K562 (cell line): ENCODE measurements at regions not wholly inside any gene's neighbourhood (a gene's known extent, or its start where the extent isn't known, plus 50 kb on each side); places are given as distances from the start of the nearest gene placed in this dataset.

Experiments
- EP300 ChIP-seq: IDR thresholded peaks from 2 replicates; pipeline ENCODE4 v1.6.1; 2012; ENCODE audit warnings: low read length, improper control_type of control experiment
- ERF ChIP-seq: fragments of 450-650 bp; formaldehyde crosslinking; IDR thresholded peaks from 2 replicates; pipeline ENCODE4 v1.4.0; 2020; ENCODE audit warnings: mild to moderate bottlenecking, mixed read lengths
- FOXK2 ChIP-seq, 2 experiments: fragments of 450-650 bp; IDR thresholded peaks in 1 of 2; conservative IDR thresholded peaks in 1 of 2; 2 replicates each; pipeline ENCODE4 v1.6.1; 2016; ENCODE audit warnings: low read depth in 2 of 2, mild to moderate bottlenecking in 1 of 2
- HDAC6 ChIP-seq: IDR thresholded peaks from 2 replicates; pipeline ENCODE4 v1.6.1; 2012; ENCODE audit warnings: low read depth, mild to moderate bottlenecking, control low read depth, inconsistent platforms, low read length, moderate library complexity
- PHF21A ChIP-seq: fragments of 450-650 bp; IDR thresholded peaks from 2 replicates; pipeline ENCODE4 v1.6.1; 2017; ENCODE audit warnings: low read depth, borderline replicate concordance
- TEAD4 ChIP-seq, 2 experiments: sonication (generic) in 1 of 2; formaldehyde crosslinking in 1 of 2; IDR thresholded peaks; 2 replicates each; pipeline versions ENCODE4 v1.6.1 to v1.8.0; 2012 to 2022; ENCODE audit warnings: borderline replicate concordance in 1 of 2, inconsistent platforms in 1 of 2, low read length in 1 of 2, mild to moderate bottlenecking in 1 of 2, missing genetic modification reagents in 1 of 2
- TF ChIP-seq, protein P1 (sequence below), 3 experiments: IDR thresholded peaks in 2 of 3; conservative IDR thresholded peaks in 1 of 3; 2 replicates each; pipeline ENCODE4 v1.5.1; 2011 to 2012; ENCODE audit warnings: low read length in 3 of 3, mild to moderate bottlenecking in 3 of 3, control low read depth in 2 of 3, improper control_type of control experiment in 1 of 3, inconsistent platforms in 1 of 3, low read depth in 1 of 3, mixed read lengths in 1 of 3, moderate library complexity in 1 of 3; ENCODE audit not compliant: insufficient read depth in 2 of 3
- TF ChIP-seq, protein P2 (sequence below): sonication (generic); formaldehyde crosslinking; IDR thresholded peaks from 2 replicates; pipeline ENCODE4 v1.8.0; 2022; ENCODE audit warnings: mild to moderate bottlenecking, missing genetic modification reagents
- TF ChIP-seq, protein P3 (sequence below): sonication (generic); formaldehyde crosslinking; IDR thresholded peaks from 2 replicates; pipeline ENCODE4 v1.4.0; 2020; ENCODE audit warnings: mild to moderate bottlenecking, missing genetic modification reagents

- TF ChIP-seq, protein P1, sequence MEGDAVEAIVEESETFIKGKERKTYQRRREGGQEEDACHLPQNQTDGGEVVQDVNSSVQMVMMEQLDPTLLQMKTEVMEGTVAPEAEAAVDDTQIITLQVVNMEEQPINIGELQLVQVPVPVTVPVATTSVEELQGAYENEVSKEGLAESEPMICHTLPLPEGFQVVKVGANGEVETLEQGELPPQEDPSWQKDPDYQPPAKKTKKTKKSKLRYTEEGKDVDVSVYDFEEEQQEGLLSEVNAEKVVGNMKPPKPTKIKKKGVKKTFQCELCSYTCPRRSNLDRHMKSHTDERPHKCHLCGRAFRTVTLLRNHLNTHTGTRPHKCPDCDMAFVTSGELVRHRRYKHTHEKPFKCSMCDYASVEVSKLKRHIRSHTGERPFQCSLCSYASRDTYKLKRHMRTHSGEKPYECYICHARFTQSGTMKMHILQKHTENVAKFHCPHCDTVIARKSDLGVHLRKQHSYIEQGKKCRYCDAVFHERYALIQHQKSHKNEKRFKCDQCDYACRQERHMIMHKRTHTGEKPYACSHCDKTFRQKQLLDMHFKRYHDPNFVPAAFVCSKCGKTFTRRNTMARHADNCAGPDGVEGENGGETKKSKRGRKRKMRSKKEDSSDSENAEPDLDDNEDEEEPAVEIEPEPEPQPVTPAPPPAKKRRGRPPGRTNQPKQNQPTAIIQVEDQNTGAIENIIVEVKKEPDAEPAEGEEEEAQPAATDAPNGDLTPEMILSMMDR (IDR thresholded peaks at IDR 0.05 in 2 of 3, conservative IDR thresholded peaks at IDR 0.05 in 1 of 3; ENCODE audit: insufficient read depth in 2 of 3, low read depth in 1 of 3, low read length in 3 of 3) = no peak
- TF ChIP-seq HDAC6 = no peak
- no peak for TF ChIP-seq EP300
- TF ChIP-seq, protein P2, sequence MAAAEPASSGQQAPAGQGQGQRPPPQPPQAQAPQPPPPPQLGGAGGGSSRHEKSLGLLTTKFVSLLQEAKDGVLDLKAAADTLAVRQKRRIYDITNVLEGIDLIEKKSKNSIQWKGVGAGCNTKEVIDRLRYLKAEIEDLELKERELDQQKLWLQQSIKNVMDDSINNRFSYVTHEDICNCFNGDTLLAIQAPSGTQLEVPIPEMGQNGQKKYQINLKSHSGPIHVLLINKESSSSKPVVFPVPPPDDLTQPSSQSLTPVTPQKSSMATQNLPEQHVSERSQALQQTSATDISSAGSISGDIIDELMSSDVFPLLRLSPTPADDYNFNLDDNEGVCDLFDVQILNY (CRISPR knock-in tag) = no peak
- TF ChIP-seq PHF21A = no peak
- no peak for TF ChIP-seq FOXK2 (conservative IDR thresholded peaks at IDR 0.05 in 1 of 2, IDR thresholded peaks at IDR 0.05 in 1 of 2; ENCODE audit: low read depth in 2 of 2)
- TF ChIP-seq ERF = no peak
- TF ChIP-seq, protein P3, sequence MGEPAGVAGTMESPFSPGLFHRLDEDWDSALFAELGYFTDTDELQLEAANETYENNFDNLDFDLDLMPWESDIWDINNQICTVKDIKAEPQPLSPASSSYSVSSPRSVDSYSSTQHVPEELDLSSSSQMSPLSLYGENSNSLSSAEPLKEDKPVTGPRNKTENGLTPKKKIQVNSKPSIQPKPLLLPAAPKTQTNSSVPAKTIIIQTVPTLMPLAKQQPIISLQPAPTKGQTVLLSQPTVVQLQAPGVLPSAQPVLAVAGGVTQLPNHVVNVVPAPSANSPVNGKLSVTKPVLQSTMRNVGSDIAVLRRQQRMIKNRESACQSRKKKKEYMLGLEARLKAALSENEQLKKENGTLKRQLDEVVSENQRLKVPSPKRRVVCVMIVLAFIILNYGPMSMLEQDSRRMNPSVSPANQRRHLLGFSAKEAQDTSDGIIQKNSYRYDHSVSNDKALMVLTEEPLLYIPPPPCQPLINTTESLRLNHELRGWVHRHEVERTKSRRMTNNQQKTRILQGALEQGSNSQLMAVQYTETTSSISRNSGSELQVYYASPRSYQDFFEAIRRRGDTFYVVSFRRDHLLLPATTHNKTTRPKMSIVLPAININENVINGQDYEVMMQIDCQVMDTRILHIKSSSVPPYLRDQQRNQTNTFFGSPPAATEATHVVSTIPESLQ (CRISPR knock-in tag) = no peak
- TF ChIP-seq TEAD4 (IDR thresholded peaks at IDR 0.05; ENCODE audit: low read length) = no peak
- TF ChIP-seq TEAD4 (CRISPR knock-in tag; IDR thresholded peaks at IDR 0.05; ENCODE audit: borderline replicate concordance) = no peak
Measured at GRCh38 chr13:84810781-84811180, 928.5 kb upstream of the SLITRK1 start.
